ENCODE measurements at regions not wholly inside any gene's neighbourhood (a gene's known extent, or its start where the extent isn't known, plus 50 kb on each side); places are given as distances from the start of the nearest gene placed in this dataset.
"Not testable (repeated sequence)": the region's sequence is repeated elsewhere in the genome, so short reads cannot be mapped to it uniquely, and the experiment has no call there.

- no peak for DNase-seq (ENCODE audit: low read depth)
These were observed 125.6 kb downstream of the GLRX3 start for GRCh38 chr10:130261766-130262165.

DNA sequence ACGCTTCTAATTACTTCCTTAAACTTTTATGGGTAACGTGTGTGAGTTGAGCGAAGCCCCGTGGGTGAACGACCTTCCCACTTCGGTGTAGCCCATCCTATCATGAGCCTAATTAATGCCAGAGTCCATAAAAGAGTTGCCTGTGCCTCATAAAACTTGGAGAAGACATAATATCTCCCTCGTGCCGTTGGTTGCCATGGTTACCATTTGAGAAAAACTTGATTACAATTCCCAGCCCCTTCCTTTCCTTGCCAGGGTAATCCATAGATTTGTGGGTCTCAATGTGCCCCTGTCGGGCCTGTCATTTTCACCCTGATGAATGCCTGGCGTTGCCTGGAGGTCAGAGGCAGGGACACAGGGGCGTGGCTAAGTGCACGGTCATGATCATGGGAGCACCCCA lies 127.1 kb downstream of the GLRX3 start:
- no peak for DNase-seq (ENCODE audit: low read depth)

DNA sequence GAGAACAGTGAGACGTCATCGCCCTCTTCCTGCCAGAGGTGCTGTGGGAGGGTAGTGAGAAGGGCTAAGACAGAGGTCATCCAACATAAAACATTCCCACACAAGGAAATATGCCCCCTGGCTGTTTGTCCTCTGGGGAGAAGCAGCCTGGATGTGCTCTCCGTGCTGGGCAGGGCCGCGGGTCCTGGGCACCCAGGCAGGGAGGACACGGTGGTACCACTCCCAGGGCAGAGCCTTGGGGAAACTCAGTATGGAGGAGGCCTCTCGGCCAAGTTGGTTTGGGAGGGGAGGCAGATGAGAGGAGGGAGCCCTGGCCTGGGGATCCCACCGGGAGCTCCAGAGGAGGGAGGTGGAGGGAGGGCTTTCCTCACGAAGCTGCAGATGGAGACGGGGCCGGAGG lies 129.4 kb downstream of the GLRX3 start:
- DNase-seq (ENCODE audit: low read depth): no peak

GRCh38 chr10:130282492-130283218 lies 146.5 kb downstream of the GLRX3 start:
- DNase-seq (ENCODE audit: low read depth): no peak

DNA sequence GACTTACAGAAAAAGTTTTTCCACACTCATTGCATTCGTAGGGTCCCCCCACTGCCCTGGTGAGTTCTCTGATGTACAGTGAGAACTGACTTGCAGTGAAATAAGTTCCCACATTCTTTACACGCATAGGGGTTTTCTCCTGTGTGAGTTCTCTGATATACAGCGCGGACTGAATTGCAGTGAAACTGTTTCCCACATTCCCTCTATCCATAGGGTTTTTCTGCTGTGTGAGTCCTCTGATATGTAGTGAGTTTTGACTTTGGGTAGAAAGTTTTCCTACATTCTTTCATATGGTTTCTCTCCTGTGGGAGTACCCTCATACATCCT lies 147.0 kb downstream of the GLRX3 start:
- DNase-seq (ENCODE audit: low read depth): no peak

DNA sequence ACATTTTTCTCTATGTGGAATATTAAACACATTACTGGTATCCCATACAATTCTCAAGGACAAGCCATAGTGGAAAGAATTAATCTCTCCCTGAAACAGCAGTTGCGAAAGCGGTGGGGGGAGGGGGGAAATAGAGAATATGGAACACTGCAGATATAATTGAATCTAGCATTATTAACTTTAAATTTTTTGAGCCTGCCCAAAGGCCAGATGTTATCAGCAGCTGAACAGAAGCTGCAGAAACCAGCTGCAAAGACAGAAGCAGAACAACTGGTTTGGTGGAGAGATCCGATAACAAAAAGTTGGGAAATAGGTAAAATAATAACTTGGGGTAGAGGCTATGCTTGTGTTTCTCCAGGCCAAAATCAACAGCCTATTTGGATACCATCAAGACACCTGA lies 159.6 kb downstream of the GLRX3 start:
- DNase-seq (ENCODE audit: low read depth): not testable (repeated sequence)

DNA sequence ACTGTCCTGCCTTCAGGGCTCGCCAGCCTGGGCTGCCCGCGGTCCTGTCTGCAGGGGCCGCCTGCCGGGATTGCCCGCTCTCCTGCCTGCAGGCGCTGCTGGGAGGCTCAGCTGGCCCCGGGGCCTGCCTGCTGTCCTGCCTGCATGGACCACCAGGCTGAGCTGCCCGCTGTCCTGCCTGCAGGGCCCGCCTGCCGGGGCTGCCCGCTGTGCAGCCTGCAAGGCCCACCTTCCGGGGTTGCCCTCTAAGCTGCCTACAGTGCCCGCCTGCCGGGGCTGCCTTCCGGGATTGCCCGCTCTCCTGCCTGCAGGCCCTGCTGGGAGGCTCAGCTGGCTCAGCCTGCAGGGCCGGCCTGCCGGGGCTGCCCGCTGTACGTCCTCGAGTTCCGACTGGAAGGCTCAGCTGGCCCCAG lies 164.4 kb downstream of the GLRX3 start:
- DNase-seq (ENCODE audit: low read depth): peak; percentile 9

- peak; percentile 30 for DNase-seq (ENCODE audit: low read depth)
These were observed 165.1 kb downstream of the GLRX3 start for GRCh38 chr10:130301021-130301892.

DNA sequence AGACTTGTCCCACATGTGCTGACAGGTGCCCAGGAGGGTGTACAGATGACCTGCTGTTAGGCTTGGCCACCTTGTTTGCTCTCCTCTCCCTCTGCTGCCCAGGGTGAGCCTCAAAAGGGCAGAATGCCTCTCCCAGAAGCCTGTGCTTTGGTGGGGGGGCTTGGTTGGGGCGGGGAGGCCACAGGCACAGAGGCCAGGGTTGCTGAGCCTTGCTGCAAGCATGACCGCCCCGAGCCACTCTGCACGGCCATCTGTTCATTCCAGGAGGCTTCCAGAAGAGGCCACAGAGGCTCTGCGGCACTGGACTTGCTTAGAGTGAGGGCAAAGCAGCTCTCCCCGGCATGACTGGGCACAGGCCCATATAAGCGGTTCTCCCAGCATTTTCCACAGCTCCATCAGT lies 190.8 kb downstream of the GLRX3 start:
- no peak for DNase-seq (ENCODE audit: low read depth)

DNA sequence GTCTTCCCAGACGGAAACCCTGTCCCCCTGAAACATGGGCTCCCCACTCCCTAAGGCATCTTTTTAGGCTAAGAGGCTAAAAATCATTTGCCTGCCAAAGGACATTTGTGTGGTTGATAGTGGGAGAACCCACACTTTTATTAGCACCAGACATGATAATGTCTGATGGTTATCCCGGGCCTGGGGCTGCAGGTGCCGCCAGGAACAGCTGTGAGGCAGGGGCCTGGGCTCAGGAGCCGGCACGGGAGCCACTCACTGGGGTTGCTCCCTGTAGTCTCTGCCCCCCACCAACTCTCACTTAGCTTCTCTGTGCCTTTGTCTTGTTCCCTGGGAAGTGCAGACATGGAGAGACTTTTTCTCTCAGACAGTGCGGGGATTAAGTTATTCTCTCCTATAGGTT lies 193.6 kb downstream of the GLRX3 start:
- DNase-seq (ENCODE audit: low read depth): no peak

- no peak for DNase-seq (ENCODE audit: low read depth)
These were observed 197.0 kb downstream of the GLRX3 start for GRCh38 chr10:130333185-130333584.

GRCh38 chr10:130335336-130335735 lies 199.1 kb downstream of the GLRX3 start:
- no peak for DNase-seq (ENCODE audit: low read depth)

DNA sequence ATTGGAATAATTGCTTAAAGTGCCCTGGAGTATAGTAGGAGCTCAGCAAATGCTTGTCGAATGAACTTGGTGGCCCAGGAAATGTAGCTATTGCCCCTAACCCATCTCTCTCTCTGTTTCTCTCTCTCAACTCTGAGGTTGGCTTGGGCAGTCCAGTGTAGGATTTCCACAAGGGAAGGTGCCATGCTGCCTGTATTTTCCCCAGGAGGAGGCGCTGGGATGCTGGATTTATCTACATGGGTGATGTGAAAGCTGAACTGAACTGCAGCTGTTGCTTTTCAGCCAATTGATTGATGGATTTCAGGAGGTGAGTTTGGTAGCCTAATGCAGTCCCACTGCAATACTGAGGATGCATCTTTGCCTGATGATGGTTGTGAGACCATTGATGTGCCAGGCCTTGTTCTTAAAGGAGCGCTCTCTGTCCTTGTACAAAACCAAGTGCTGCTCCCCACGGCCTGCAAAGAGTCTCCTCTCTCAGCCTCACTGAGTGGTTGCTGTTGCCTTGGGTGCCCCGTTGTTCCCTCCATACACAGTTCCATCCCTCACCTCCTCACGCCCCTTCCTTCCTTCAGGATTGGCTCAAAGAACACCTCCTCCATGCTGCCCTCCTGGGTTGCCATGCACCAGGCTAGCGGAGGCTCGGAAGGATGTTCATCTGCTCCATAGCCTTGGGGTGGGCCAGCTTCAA lies 200.6 kb downstream of the GLRX3 start:
- no peak for DNase-seq (ENCODE audit: low read depth)

- no peak for DNase-seq (ENCODE audit: low read depth)
These were observed 201.1 kb downstream of the GLRX3 start for GRCh38 chr10:130337305-130337640.

GRCh38 chr10:130337696-130338635 lies 201.8 kb downstream of the GLRX3 start:
- no peak for DNase-seq (ENCODE audit: low read depth)

- DNase-seq (ENCODE audit: low read depth): no peak
These were observed 202.4 kb downstream of the GLRX3 start for GRCh38 chr10:130338636-130339024.

DNA sequence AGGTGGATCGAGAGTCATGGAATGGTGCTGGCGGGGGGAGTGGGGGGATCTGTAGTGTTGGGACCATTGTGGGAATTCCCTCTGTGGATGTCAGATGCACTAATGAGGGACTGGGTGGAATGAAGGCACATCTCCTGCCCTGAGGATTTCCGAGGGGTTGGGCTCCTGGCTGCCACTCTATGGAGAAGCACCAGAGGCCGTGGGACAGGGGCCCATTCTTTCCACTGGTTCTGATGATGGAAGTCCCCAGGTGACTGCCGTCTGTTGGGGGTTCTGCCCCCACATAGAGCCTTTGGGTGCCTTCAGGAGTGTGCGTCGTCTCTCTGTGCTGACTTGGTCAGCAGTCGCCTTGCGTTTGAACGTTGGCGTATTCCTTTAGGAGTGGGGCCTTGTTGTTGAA lies 202.9 kb downstream of the GLRX3 start:
- no peak for DNase-seq (ENCODE audit: low read depth)

DNA sequence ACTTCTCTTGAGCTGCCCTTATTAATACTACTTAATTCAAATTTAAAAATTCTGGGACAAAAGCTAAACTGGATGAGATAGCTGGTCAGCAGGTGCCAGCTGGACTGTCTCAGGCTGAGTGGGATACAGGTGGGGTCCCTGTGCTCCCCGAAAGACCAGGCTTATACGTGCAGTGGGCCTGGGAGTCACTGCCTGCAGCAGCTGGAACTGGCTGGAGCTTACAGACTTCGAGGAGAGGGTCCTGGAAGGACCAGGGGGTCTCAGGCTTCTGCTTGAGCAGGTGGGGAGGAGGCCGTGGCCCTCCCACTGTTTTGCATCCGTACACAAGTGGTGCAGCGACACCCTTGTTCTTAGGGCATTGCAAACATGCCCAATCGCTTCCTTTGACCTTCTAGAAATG lies 203.7 kb downstream of the GLRX3 start:
- no peak for DNase-seq (ENCODE audit: low read depth)

DNA sequence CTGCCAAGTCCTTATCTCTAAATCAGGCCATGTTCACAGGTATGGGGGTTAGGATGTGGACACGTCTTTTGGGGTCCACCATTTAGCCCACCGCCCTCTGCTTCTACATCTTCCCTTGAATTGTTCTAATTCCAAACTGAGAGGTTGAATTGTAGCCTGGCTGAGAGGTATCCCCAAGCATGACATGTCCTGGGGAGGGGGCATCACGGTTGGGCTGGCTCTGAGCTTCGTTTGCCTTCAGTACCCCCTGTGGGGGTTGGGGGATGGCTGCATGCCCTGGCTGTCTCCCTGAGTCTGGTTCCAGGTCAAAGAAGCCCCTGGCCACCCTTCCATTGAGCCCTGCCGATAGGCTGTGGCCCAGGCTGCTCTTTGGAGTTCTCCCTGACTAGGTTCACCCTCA lies 204.6 kb downstream of the GLRX3 start:
- DNase-seq (ENCODE audit: low read depth): no peak

GRCh38 chr10:130341356-130341755 lies 205.2 kb downstream of the GLRX3 start:
- no peak for DNase-seq (ENCODE audit: low read depth)

- no peak for DNase-seq (ENCODE audit: low read depth)
These were observed 209.5 kb downstream of the GLRX3 start for GRCh38 chr10:130345728-130346127.

- no peak for DNase-seq (ENCODE audit: low read depth)
These were observed 214.8 kb downstream of the GLRX3 start for GRCh38 chr10:130350996-130351395.

Data from stromal cell of bone marrow (primary cell).